ENCODE measurements at regions not wholly inside any gene's neighbourhood (a gene's known extent, or its start where the extent isn't known, plus 50 kb on each side); places are given as distances from the start of the nearest gene placed in this dataset.

GRCh38 chr1:4984841-4985240, 330.4 kb downstream of the AJAP1 start:
- no peak for DNase-seq
- H3K27me3 Mint-ChIP-seq: peaks cover 36% of the 10 kb centered on the region
- no peak overlapping the region for H3K27ac Mint-ChIP-seq
- H3K36me3 Mint-ChIP-seq (ENCODE audit: low read depth): no peaks in the 10 kb centered on the region
- H3K4me3 Mint-ChIP-seq: no peak overlapping the region
- H3K9me3 Mint-ChIP-seq: peaks cover 8% of the 10 kb centered on the region
- H3K4me1 Mint-ChIP-seq (ENCODE audit: low read depth): no peaks in the 10 kb centered on the region

GRCh38 chr1:4980211-4980610, 325.8 kb downstream of the AJAP1 start:
- peaks cover 8% of the 10 kb centered on the region for H3K9me3 Mint-ChIP-seq
- H3K27ac Mint-ChIP-seq: no peak overlapping the region
- no peaks in the 10 kb centered on the region for H3K36me3 Mint-ChIP-seq (ENCODE audit: low read depth)
- no peaks in the 10 kb centered on the region for H3K4me1 Mint-ChIP-seq (ENCODE audit: low read depth)
- no peak for DNase-seq
- no peak overlapping the region for H3K4me3 Mint-ChIP-seq
- peaks cover 48% of the 10 kb centered on the region for H3K27me3 Mint-ChIP-seq

- Mint-ChIP-seq H3K27me3 (peaks cover 37% of the 10 kb centered on the region), H3K4me3 (no peak overlapping the region), H3K9me3 (peaks cover 4% of the 10 kb centered on the region), H3K4me1 (ENCODE audit: low read depth) (no peaks in the 10 kb centered on the region), H3K36me3 (ENCODE audit: low read depth) (no peaks in the 10 kb centered on the region), H3K27ac (no peak overlapping the region)
- no peak for DNase-seq
These were observed 324.4 kb downstream of the AJAP1 start for GRCh38 chr1:4978660-4979390.

- H3K27me3 Mint-ChIP-seq: peaks cover 35% of the 10 kb centered on the region
These were observed 323.3 kb downstream of the AJAP1 start for GRCh38 chr1:4977701-4978100.

GRCh38 chr1:4976859-4977440, 322.5 kb downstream of the AJAP1 start:
- Mint-ChIP-seq H3K27ac (no peak overlapping the region), H3K27me3 (peaks cover 32% of the 10 kb centered on the region), H3K9me3 (no peaks in the 10 kb centered on the region), H3K36me3 (ENCODE audit: low read depth) (no peaks in the 10 kb centered on the region), H3K4me3 (no peak overlapping the region), H3K4me1 (ENCODE audit: low read depth) (no peaks in the 10 kb centered on the region)
- no peak for DNase-seq

More at GRCh38 chr1:4977701-4978100, 323.3 kb downstream of the AJAP1 start:
- no peak overlapping the region for H3K4me3 Mint-ChIP-seq
- no peak overlapping the region for H3K27ac Mint-ChIP-seq
- no peaks in the 10 kb centered on the region for H3K9me3 Mint-ChIP-seq
- no peak for DNase-seq
- no peaks in the 10 kb centered on the region for H3K36me3 Mint-ChIP-seq (ENCODE audit: low read depth)
- H3K4me1 Mint-ChIP-seq (ENCODE audit: low read depth): no peaks in the 10 kb centered on the region

GRCh38 chr1:4975856-4976255, 321.4 kb downstream of the AJAP1 start:
- no peak overlapping the region for H3K27ac Mint-ChIP-seq
- H3K27me3 Mint-ChIP-seq: peaks cover 27% of the 10 kb centered on the region
- no peaks in the 10 kb centered on the region for H3K36me3 Mint-ChIP-seq (ENCODE audit: low read depth)
- H3K9me3 Mint-ChIP-seq: no peaks in the 10 kb centered on the region
- no peak for DNase-seq
- H3K4me1 Mint-ChIP-seq (ENCODE audit: low read depth): no peaks in the 10 kb centered on the region
- no peak overlapping the region for H3K4me3 Mint-ChIP-seq

- H3K27ac Mint-ChIP-seq: no peak overlapping the region
- H3K27me3 Mint-ChIP-seq: peaks cover 25% of the 10 kb centered on the region
- H3K4me1 Mint-ChIP-seq (ENCODE audit: low read depth): no peaks in the 10 kb centered on the region
- no peak for DNase-seq
- H3K36me3 Mint-ChIP-seq (ENCODE audit: low read depth): no peaks in the 10 kb centered on the region
- no peaks in the 10 kb centered on the region for H3K9me3 Mint-ChIP-seq
- H3K4me3 Mint-ChIP-seq: no peak overlapping the region
These were observed 320.7 kb downstream of the AJAP1 start for GRCh38 chr1:4974981-4975685.

GRCh38 chr1:4973341-4973740, 318.9 kb downstream of the AJAP1 start:
- no peaks in the 10 kb centered on the region for H3K9me3 Mint-ChIP-seq
- H3K27ac Mint-ChIP-seq: no peak overlapping the region
- H3K4me1 Mint-ChIP-seq (ENCODE audit: low read depth): no peaks in the 10 kb centered on the region
- H3K4me3 Mint-ChIP-seq: no peak overlapping the region
- no peaks in the 10 kb centered on the region for H3K36me3 Mint-ChIP-seq (ENCODE audit: low read depth)
- DNase-seq: no peak
- H3K27me3 Mint-ChIP-seq: peaks cover 11% of the 10 kb centered on the region

- no peak overlapping the region for H3K27ac Mint-ChIP-seq
- H3K4me3 Mint-ChIP-seq: no peak overlapping the region
- peaks cover 7% of the 10 kb centered on the region for H3K27me3 Mint-ChIP-seq
- H3K4me1 Mint-ChIP-seq (ENCODE audit: low read depth): no peaks in the 10 kb centered on the region
- no peaks in the 10 kb centered on the region for H3K36me3 Mint-ChIP-seq (ENCODE audit: low read depth)
- H3K9me3 Mint-ChIP-seq: no peaks in the 10 kb centered on the region
- no peak for DNase-seq
These were observed 318.4 kb downstream of the AJAP1 start for GRCh38 chr1:4972761-4973320.

- Mint-ChIP-seq H3K9me3 (no peaks in the 10 kb centered on the region), H3K4me3 (no peak overlapping the region), H3K4me1 (ENCODE audit: low read depth) (no peaks in the 10 kb centered on the region), H3K27ac (no peak overlapping the region), H3K36me3 (ENCODE audit: low read depth) (no peaks in the 10 kb centered on the region), H3K27me3 (peaks cover 11% of the 10 kb centered on the region)
- DNase-seq: no peak
These were observed 317.3 kb downstream of the AJAP1 start for GRCh38 chr1:4971666-4972065.

- Mint-ChIP-seq H3K9me3 (no peaks in the 10 kb centered on the region), H3K4me3 (no peak overlapping the region), H3K27ac (no peak overlapping the region), H3K4me1 (ENCODE audit: low read depth) (no peaks in the 10 kb centered on the region), H3K27me3 (peaks cover 4% of the 10 kb centered on the region), H3K36me3 (ENCODE audit: low read depth) (no peaks in the 10 kb centered on the region)
- no peak for DNase-seq
These were observed 316.1 kb downstream of the AJAP1 start for GRCh38 chr1:4970532-4970931.

GRCh38 chr1:4969556-4970129, 315.2 kb downstream of the AJAP1 start:
- H3K4me3 Mint-ChIP-seq: no peak overlapping the region
- peaks cover 7% of the 10 kb centered on the region for H3K27me3 Mint-ChIP-seq
- no peaks in the 10 kb centered on the region for H3K36me3 Mint-ChIP-seq (ENCODE audit: low read depth)
- no peaks in the 10 kb centered on the region for H3K4me1 Mint-ChIP-seq (ENCODE audit: low read depth)
- no peak overlapping the region for H3K27ac Mint-ChIP-seq
- no peaks in the 10 kb centered on the region for H3K9me3 Mint-ChIP-seq
- DNase-seq: no peak

GRCh38 chr1:4965346-4966075, 311.1 kb downstream of the AJAP1 start:
- H3K27me3 Mint-ChIP-seq: peaks cover 12% of the 10 kb centered on the region
- H3K27ac Mint-ChIP-seq: no peak overlapping the region
- H3K36me3 Mint-ChIP-seq (ENCODE audit: low read depth): no peaks in the 10 kb centered on the region
- H3K4me1 Mint-ChIP-seq (ENCODE audit: low read depth): no peaks in the 10 kb centered on the region
- DNase-seq: no peak
- no peaks in the 10 kb centered on the region for H3K9me3 Mint-ChIP-seq
- no peak overlapping the region for H3K4me3 Mint-ChIP-seq

GRCh38 chr1:4964634-4965345, 310.4 kb downstream of the AJAP1 start:
- Mint-ChIP-seq H3K36me3 (ENCODE audit: low read depth) (no peaks in the 10 kb centered on the region), H3K27ac (no peak overlapping the region), H3K4me3 (no peak overlapping the region), H3K9me3 (no peaks in the 10 kb centered on the region), H3K4me1 (ENCODE audit: low read depth) (no peaks in the 10 kb centered on the region), H3K27me3 (peaks cover 14% of the 10 kb centered on the region)
- DNase-seq: no peak

All from activated T-cell treated with anti-CD3 and anti-CD28 coated beads, Interleukin-2, amount 50 U/mL, for 24 hours (primary cell).